ENCODE measurements at regions not wholly inside any gene's neighbourhood (a gene's known extent, or its start where the extent isn't known, plus 50 kb on each side); places are given as distances from the start of the nearest gene placed in this dataset.
"Not testable (repeated sequence)": the region's sequence is repeated elsewhere in the genome, so short reads cannot be mapped to it uniquely, and the experiment has no call there.

DNA sequence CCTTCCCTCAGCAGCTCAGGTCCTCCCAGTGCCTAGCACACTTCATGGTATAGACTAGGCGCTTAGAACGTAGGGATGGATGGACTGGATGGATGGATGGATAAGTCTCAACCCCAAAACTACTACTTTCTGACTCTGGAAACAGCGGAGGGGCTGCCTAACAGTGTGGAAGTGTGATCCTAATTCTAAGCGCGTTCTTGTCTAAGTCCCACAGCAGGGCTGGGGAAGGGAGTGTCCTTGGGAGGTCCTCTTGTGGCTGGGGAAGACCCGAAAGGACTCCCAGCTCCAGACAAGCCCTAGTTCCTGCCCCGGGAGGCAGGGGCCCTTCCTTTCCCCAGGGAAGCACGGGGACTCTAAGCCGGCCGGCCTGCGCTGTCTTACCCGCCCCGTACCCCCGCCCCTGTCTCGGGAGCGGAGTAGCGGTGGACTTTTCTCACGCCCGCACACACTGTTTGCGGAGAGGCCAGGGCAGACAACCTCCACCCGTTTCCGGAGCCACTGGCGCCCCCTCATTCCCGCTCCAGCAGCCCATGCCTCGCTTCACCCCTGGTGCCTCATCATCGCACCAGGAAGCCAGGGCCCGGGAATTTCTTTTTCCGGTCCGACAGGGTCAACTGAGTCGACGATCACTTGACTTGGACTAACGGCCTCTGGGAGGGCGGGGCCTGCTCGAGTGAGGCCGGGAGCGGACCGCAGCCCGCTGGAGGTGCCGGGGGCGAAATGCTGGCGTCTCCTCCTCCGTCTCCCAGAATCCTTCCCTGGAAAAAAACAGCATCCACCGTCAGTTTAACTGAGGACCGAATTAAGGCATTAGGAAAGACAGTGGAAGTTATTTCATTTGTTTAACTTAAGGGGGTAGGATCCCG lies 133.3 kb downstream of the TBC1D2B start:
- DNase-seq, result no peak

DNA sequence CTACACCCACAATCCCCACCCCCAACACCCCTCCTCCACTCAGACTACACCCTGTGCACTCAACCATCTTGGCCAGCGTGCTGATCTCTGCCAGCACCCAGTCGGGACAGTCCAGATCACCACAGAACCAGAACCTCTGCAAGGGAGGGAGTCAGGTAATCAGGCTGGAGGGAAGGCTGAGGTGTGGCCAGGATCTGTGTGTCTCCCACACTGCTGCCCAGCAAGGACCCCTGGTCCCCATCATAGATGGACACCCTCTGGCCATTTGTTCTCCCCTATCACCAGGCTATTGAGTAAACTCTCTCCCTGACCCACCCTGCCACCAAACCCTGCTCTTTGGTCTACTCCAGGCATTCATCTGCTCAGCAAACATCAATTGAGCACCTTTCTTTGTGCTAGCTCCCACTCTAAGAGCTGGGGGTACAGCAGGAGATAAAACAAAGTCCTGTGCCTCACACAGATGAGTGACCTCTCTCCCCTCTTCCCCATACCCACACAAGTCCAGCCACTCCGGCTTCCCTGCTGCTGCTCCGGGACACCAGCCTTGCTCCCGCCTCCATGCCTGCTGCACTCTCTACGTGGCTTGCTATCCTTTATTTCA lies 134.8 kb downstream of the TBC1D2B start:
- DNase-seq, result no peak

DNA sequence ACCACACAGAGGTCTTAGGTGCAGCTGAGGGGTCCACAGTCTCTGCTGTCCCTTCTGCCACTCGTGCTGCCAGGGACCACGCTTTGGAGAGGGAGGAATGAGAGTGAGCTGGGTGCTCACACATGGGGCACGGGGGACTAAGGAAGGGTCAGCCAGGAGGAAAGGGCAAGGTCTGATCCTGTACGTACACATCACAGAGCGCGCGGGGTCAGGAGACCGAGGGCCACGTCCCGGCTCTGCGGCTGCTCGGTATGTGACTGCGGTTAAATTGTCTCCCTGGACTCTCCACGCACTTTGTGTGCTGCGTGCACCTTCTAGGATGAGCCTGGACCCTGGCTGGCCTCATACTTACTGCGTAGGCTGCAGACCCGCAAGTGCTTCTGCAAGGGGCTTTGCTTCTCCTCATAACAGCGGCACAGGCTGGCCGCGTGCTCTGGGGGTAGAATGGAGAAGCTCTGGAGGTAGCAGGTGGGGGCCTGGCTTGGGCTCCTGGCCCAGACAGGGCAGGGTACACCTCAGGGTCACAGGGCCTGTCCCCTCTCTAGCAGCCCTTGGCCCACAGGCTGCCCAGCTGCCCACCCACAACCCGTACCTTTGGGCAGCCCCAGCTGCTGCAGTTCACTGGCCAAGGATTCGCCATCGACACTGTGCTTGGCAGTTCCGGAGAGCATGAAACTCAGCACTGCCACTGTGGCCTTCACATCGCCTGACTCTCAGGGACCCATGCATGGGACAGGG lies 136.3 kb downstream of the TBC1D2B start:
- DNase-seq, result not testable (repeated sequence)

DNA sequence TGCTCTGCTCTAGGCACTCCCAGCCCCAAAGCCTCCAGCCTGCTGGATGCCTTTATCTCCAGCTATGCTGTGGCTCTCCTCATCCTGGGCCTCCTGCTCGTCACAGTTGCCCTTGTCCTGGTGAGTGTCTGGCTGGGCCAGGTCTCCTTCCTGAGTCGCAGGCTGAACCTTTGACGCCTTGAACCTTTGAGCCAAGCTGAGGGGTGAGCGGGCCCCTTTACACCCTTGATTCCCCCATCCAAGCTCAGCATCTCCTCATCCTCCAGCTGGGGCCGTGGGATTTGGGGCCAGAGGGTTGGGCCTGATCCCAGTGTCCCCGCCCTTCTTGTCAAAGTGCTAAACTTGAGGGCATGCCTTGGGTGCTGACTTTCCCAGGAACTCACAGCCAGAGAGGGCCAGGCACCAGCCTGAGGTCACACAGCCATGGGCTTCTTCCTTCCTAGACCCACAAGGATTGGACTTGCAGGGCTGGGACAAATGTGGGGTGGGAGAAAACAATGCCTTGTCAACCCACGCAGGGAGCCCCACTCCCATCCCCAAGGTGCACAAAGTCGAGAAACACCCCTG lies 137.0 kb downstream of the TBC1D2B start:
- DNase-seq, result no peak

DNA sequence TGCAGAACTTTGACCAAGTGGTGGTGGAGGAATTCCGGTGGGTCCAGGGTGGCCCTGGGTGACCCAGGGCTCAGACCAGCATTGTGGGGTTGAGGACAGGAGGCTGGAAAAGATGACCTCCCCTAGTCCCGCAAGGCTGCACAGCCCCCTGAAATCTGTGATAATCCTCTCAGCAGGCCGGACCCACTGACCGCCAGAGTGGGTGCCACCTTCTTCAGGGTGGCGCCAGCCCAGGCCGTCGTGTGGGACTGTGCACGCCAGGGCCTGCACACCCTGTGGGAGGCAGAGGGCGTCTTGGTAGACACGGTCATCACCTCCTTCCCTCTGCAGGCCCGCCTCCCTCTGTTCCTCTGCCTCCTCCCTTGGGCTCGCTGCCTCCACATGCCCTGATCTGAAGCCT lies 137.7 kb downstream of the TBC1D2B start:
- no peak for DNase-seq

DNA sequence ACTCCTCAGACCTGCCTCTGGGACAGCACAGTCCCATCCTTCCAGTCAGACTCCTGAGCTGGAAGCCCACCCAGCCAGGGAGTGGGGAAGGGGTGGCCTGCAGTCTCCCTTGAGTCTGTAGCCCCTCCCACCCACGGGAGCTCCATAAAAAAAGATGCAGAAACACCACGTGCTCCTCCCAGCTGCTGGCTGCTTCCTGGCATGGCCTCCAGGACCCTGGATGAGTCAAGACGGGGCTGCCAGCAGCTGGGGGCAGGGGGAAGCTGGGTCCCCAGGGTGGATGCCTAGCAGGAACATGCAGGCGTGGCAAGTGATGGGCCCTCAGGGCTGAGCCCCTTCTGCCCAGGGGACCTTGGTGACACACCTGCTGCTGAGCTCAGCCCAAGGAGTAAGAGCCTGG lies 138.5 kb downstream of the TBC1D2B start:
- DNase-seq, result not testable (repeated sequence)

DNA sequence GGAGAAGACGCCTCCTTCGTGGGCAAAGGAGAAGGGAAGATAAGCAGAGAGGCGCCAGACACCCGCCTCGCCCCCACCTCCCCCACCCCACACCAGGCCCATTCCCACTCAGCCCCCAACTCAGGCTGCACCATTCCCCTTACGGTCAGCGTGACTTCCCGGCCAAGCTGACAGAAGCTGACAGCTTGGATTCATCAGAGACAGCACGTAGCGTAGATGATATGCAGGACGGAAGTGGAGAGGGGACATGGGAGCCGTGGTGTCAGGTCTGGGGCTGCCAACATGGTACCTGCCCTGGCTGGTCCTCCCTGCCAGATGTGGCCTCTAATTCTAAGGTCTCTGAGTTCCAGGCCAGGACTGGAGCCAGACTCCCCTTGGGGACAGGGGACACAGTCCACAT lies 139.0 kb downstream of the TBC1D2B start:
- DNase-seq, result not testable (repeated sequence)

DNA sequence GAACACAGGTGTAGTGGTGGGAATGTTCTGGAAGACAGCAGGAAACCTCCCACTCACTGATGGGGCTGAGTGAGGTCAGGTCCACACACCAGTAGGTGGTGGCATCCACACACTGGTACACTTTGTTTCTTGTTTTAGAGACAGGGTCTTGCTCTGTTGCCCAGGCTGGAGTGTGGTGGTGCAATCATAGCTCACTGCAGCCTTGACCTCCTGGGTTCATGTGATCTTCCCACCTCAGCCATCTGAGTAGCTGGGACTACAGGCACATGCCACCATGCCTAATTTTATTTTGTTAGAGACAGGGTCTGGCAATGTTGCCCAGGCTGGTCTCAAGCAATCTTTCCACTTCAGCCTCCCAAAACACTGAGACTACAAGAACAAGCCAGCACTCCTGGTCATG lies 140.9 kb downstream of the TBC1D2B start:
- not testable (repeated sequence) for DNase-seq

DNA sequence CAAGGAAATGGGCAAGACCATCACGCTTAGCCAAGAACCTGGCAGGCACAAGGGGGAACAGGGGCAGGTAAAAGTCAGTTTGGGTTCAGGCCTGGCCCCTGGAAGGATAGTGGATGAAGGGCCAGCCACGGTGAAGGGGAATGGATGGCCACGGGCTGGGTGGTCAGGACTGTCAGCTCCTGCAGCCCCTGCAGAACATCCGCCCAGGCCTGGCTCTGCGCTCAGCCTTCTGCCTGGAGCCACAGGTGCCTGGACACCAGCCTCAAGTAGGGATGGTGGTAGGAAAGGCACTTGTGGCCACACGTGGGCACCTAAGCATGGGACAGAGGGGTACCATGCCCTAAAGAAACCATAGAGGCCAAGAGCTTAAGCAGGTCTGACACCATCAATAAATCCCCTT lies 143.0 kb downstream of the TBC1D2B start:
- DNase-seq, result not testable (repeated sequence)

DNA sequence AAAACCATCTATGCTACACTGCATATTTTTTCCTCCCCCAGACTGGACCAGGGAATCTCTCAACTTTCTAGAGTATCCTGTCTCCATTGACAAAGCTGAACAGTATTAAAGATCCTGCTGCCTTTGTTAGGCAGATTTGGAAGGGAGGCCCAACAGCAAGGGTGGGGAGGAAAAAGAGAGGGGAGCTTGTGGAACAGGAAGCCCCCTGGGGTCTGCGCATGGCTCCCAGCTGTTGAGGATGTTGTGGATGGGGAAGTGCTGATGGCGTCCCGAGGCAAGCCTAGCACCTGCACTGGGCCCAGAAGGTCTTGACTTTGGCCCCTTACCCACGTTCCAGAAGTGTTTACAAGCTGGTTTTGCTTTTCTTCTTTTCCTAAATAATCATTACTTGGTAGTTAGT lies 146.6 kb downstream of the TBC1D2B start:
- not testable (repeated sequence) for DNase-seq

DNA sequence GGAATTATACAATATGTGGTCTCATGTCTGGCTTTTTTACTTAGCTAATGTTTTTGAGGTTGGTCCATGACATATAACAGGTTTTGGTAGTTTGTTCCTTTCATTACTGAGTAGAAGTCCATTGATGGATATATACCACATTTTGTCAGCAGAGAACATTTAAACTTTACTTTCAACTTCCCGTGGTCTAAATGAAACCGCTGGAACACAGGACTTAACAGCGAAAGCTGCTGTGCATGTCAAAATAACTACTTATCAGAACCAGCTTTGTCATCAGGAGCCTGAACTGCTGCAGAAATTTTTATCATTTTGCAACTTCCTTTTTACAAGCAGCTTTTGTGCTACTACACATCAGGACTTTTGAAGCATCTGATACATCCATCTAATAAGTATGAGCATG lies 147.0 kb downstream of the TBC1D2B start:
- DNase-seq, result not testable (repeated sequence)

DNA sequence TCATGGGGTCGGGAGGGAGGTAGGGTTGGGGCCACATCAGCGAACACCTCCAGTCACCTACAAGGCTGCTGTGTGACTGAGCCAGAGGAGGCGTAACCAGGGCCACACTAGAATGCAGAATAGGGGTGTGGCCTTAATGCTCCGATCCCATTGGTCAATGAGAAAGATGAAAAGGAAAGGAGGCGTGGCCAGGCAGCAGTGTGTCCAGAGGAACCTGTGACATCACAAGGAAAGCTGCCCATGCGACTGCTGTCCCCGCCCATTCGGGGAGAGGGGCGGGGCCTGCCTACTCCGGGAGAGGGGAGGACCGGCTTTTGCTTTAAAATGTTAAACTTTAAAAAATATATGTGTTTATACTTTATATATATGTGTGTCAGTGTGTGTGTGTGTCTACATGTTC lies 150.7 kb downstream of the TBC1D2B start:
- DNase-seq, result not testable (repeated sequence)

DNA sequence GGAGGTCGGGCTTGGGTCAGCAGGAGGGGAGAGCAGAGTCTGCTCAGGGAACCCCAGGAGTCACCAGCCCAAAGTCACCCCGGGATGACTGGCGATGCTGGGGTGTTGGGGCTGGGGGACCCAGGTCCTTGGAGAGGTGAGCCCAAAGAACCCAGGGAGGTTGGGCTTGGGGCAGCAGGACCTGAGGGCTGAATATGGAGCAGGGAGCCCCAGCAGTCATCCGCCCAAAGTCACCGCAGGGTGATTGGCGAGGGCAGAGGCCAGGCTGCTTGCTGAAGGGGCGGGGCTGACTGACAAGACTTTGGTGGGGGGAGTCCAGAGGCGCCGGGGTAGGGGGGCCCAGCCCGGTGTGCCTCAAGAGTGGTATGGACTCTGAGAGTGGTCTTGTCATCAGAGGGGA lies 151.2 kb downstream of the TBC1D2B start:
- not testable (repeated sequence) for DNase-seq

DNA sequence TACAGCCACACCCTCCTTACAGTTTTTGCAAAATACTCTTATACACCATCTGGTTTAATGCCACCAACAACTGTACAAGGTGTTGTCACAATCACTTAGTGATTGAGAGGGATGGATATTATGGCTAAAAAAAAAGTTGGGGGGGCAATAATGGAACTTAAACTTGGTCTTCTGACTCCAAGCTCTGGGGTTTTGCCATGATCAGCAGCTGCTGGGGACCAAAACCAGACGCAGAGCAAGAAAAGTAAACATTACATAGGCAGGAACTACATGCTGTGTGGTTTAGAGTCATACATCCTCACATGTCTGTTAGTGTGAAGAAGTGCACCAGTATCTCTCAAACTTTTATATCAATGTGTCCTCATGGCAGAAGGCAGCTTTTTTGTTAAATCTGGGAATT lies 152.4 kb downstream of the TBC1D2B start:
- not testable (repeated sequence) for DNase-seq

DNA sequence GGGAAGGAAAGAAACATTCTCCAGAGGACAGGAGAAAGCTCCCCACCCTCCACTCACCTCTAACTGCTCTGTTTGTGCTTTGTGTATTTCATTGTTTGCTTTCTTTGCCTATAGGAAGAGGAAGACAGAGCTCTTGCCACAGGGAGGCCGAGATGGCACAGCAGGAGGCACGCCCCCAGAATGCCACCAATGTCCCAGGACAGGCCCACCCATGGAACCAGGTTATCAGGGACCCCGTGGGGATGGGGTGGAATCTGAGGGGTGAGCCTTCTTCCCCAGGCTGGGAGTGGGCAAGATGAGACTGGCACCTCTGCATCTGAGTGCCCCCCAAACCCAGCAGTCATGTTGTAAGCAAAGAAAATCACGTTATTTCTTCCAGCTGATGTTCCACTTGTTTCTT lies 155.8 kb downstream of the TBC1D2B start:
- no peak for DNase-seq

DNA sequence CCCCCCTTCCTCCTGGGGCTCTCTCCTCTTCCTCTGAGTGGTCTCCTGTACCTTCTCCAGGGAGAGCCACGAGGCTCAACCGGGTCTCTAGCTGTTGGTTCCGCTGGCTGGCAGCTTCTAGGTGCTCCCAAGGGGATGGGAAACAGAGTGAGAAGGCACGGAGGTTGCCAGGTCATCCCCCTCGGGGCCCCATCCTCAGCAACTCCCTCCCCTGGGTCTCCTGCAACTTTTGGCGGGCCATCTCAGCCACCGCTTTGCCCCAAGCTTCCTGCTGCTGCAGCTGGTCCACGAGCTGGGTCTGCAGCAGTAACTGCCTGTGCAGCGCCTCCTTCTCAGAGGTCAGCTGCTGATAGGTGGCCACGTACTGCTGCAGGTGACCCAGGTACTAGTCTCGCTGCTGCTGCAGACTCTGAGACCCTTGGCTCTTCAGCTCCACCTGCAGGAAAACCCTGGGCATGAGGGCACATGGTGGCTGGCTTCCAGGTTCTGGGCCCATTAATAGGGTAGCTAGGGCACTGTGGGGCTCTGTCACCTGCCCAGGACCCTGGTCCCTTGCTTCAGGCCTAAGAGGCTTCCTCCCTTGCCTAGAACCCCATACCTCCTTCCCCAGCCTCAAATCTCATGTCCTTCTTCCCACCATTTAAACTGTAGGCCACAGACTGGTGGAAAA lies 160.4 kb downstream of the TBC1D2B start:
- DNase-seq, result not testable (repeated sequence)

DNA sequence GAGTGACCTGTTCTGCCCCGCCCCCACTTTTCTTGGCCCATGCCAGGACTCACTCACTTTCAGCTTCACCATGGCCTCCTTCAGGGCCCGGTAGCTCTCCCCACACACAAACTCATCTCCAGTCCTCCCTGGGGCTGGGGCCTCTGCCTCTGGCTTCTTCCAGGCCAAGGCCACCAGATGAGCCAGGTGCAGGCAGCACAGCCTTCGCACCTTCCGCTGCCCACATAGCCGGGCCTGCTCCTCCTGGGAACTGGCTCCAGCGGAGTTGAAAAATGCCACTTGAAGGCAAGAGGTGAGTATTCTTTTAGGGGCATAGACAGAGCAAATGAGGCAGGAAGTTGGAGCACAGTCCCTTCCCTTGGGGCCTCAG lies 161.6 kb downstream of the TBC1D2B start:
- not testable (repeated sequence) for DNase-seq

DNA sequence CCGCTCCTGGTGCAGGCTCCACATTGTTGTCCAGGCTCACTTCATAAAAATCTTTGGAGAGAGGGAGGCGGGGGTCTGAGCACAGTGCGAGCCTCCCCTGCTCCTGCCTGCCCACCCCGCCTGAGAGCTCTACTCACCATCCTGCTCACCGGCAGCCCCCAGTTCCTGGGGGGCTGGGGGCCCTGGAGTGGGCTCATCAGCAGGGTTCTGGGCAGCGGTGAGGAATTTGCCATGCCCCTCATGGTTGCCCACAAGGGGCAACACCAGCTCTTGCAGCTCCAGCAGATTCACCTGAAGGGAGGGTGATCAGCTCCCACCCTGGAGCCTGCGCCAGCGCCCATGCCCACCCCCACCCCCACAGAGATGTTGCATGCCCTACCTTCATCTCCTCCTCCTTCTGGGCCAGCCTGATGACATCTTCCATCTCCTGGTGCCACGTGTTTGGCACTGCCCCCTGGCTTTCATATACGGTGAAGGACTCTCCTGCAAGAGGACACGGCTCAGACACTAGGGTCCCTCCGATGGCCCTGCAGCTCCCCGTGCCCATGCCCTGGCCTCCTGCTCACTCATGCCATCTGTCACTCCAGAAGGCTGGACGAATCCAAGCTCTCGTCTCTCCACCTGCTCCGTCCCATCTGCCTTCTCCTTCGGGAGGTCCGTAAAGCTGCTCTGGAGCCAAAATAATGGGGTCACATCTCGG lies 162.1 kb downstream of the TBC1D2B start:
- no peak for DNase-seq

DNA sequence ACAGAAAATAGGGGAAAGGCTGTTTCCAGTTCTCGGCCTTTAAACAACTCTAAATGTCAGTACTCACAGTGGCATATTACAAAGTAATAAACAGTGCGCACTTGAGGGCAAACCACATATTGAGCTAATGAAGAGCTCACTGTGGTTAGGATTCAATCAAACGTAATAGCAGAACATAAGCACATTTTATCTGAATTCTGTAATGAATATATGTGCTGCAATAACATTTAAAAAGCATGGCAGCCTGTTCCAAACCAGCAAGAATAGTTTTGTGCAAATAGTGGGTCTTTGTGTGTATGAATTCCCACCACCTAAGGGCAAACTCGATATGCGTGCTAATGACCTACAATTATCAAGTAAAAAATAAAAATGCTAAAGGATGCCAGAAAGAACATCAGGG lies 163.0 kb downstream of the TBC1D2B start:
- not testable (repeated sequence) for DNase-seq

DNA sequence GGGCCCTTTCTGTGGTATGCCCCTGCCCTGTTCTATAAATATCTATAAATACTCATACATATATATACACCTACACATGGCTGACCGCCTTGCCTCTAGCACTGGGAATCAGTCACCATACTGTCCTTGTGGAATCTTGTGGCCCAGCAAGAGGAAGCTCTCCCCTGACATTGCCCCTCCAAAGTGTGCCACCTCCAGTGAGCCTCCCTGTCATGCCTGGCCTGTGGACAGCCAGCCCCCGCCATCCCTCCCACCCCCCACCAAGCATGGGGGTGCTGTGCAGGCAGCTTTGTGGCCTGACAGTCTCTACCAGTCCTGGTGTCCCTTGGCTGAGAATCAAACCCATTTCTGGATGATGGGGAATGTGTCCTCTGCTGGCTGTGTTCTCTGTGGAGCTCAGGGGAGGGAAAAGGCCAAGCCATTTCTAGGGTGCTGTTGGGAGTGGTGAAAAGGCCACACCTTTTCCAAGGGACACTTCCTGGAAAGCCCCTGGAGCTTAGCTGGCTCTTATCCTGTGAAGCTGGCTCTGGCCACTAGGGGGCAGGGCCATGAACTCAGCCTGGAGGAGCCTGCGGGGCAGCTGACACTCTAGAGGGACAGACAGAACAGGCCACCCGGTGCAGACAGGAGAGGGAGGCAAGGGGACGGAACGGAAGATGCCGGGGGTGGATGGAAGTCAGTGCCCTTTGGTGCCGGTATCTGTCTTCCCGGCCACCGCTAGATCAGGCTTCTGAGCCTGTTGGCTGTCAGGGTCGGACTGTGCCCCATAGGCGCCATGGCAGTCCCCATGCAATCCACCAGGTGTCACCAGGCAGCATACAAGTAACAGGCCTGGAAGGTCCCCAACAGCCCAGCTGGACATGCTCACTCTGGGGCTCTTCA lies 167.2 kb downstream of the TBC1D2B start:
- DNase-seq, result peak; percentile 9

Data from NCI-H2081 treated with DMSO at 0.1 percent for 48 hours (cell line).